Central memory CD4-positive, alpha-beta T cell (primary cell): ENCODE measurements at regions not wholly inside any gene's neighbourhood (a gene's known extent, or its start where the extent isn't known, plus 50 kb on each side); places are given as distances from the start of the nearest gene placed in this dataset.

ENCODE experiments used
- DNase-seq: peaks from one replicate; pipeline ENCODE4 v3.0.0; 2022

GRCh38 chr10:128866551-128866950, 600.5 kb upstream of the MGMT start:
- DNase-seq, result no peak

GRCh38 chr10:128867210-128867609, 599.8 kb upstream of the MGMT start:
- no peak for DNase-seq

GRCh38 chr10:128867819-128868218, 599.2 kb upstream of the MGMT start:
- DNase-seq, result no peak

- DNase-seq, result no peak
These were observed 598.6 kb upstream of the MGMT start for GRCh38 chr10:128868481-128868880.

GRCh38 chr10:128869101-128869749, 597.8 kb upstream of the MGMT start:
- DNase-seq, result no peak

GRCh38 chr10:128870830-128871597, 596.0 kb upstream of the MGMT start:
- DNase-seq, result no peak

- no peak for DNase-seq
These were observed 595.3 kb upstream of the MGMT start for GRCh38 chr10:128871671-128872231.

GRCh38 chr10:128873411-128874054, 593.5 kb upstream of the MGMT start:
- no peak for DNase-seq

GRCh38 chr10:128874331-128874730, 592.7 kb upstream of the MGMT start:
- no peak for DNase-seq

GRCh38 chr10:128875030-128875744, 591.9 kb upstream of the MGMT start:
- DNase-seq, result no peak

- DNase-seq, result no peak
These were observed 590.9 kb upstream of the MGMT start for GRCh38 chr10:128875956-128876736.

- DNase-seq, result no peak
These were observed 589.9 kb upstream of the MGMT start for GRCh38 chr10:128877141-128877540.

GRCh38 chr10:128877936-128878335, 589.1 kb upstream of the MGMT start:
- no peak for DNase-seq

- no peak for DNase-seq
These were observed 588.0 kb upstream of the MGMT start for GRCh38 chr10:128879030-128879429.

- no peak for DNase-seq
These were observed 587.5 kb upstream of the MGMT start for GRCh38 chr10:128879441-128880140.

- no peak for DNase-seq
These were observed 586.8 kb upstream of the MGMT start for GRCh38 chr10:128880159-128880725.

GRCh38 chr10:128881086-128881485, 586.0 kb upstream of the MGMT start:
- DNase-seq, result no peak

GRCh38 chr10:128883231-128884032, 583.6 kb upstream of the MGMT start:
- no peak for DNase-seq

GRCh38 chr10:128884033-128884425, 583.0 kb upstream of the MGMT start:
- DNase-seq, result no peak

GRCh38 chr10:128884496-128885072, 582.5 kb upstream of the MGMT start:
- no peak for DNase-seq
